ENCODE measurements at regions not wholly inside any gene's neighbourhood (a gene's known extent, or its start where the extent isn't known, plus 50 kb on each side); places are given as distances from the start of the nearest gene placed in this dataset.

- TF ChIP-seq CTCF (conservative IDR thresholded peaks at IDR 0.05) (no peak), ZFX (IDR thresholded peaks at IDR 0.05) (no peak)
These were observed 767.4 kb downstream of the SLITRK6 start for GRCh38 chr13:85031771-85032170.
